Breast epithelium (tissue), 4 donors: ENCODE measurements at regions not wholly inside any gene's neighbourhood (a gene's known extent, or its start where the extent isn't known, plus 50 kb on each side); places are given as distances from the start of the nearest gene placed in this dataset.

Source experiments
- DNase-seq, 2 donors: peaks; one replicate each; pipeline ENCODE4 v3.0.0-alpha.2; 2019; ENCODE audit warnings: low spot score in 2 of 2
- H3K27ac ChIP-seq, 2 donors: fragments of 200-600 bp; sonication (generic) in 1 of 2; one replicate each; pipeline ENCODE4 v1.5.1; 2016 to 2019; ENCODE audit warnings: mild to moderate bottlenecking in 1 of 2
- H3K27me3 ChIP-seq, 2 donors: fragments of 200-600 bp; sonication (generic) in 1 of 2; one replicate each; pipeline versions ENCODE4 v1.5.1 to v1.6.0; 2017 to 2019; ENCODE audit warnings: control low read depth in 1 of 2, mild to moderate bottlenecking in 1 of 2
- H3K36me3 ChIP-seq: fragments of 200-600 bp; one replicate; pipeline ENCODE4 v1.5.1; 2019
- H3K4me1 ChIP-seq, 2 donors: fragments of 200-600 bp; sonication (generic); one replicate each; pipeline ENCODE4 v1.5.1; 2016 to 2019; ENCODE audit warnings: control low read depth in 1 of 2
- H3K4me3 ChIP-seq, 3 donors: fragments of 200-600 bp; sonication (generic); 1 replicate in 2 of 3; 2 replicates in 1 of 3; pipeline ENCODE4 v1.5.1; 2016 to 2019; ENCODE audit warnings: mild to moderate bottlenecking in 3 of 3, moderate library complexity in 2 of 3
- H3K9me3 ChIP-seq, 2 donors: fragments of 200-600 bp; sonication (generic) in 1 of 2; one replicate each; pipeline ENCODE4 v1.5.1; 2016 to 2019; ENCODE audit warnings: control low read depth in 1 of 2
- POLR2A ChIP-seq: fragments of 450-650 bp; IDR thresholded peaks from one replicate; pipeline ENCODE4 v1.6.1; 2016; ENCODE audit warnings: antibody characterized with exemption, mild to moderate bottlenecking, moderate library complexity
- POLR2AphosphoS5 ChIP-seq, 3 donors: sonication (generic); formaldehyde crosslinking; IDR thresholded peaks; one replicate each; pipeline ENCODE4 v1.6.1; 2017; ENCODE audit warnings: antibody characterized with exemption in 3 of 3
- intact Hi-C: fragments of 100-400 bp; cut with DNase I; formaldehyde crosslinking; loops from one replicate; pipeline ENCODE4 v1.15.1; 2023; ENCODE audit warnings: low total_unique reads
- TF ChIP-seq, protein P1 (sequence below), 3 donors: fragments of 450-650 bp; IDR thresholded peaks; one replicate each; pipeline ENCODE4 v1.5.1; 2016 to 2017; ENCODE audit warnings: antibody characterized with exemption in 3 of 3, mild to moderate bottlenecking in 3 of 3, moderate library complexity in 3 of 3

DNA sequence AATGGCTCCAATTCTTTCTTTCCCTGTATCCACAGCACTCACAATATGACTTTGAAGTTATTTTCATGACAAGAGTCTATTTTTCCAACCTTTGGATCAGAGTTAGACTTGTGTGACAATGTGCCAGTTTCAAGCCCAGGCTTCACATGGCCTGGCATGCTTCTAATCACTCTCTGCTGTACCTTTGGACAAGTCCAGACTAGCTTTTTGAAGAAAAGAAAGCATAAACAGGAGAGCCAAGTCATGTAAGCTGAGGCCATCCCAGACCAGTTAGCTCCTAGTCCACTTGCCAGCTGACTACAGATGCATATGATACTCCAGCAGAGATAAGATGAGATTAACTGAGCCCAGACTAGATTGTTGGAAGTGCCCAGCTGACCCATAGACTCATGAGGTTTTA lies 513.6 kb upstream of the C9orf72 start:
- H3K27ac ChIP-seq: no peak overlapping the region
- TF ChIP-seq POLR2A (no peak), POLR2AphosphoS5 (IDR thresholded peaks at IDR 0.05) (no peak)
- TF ChIP-seq, protein P1, sequence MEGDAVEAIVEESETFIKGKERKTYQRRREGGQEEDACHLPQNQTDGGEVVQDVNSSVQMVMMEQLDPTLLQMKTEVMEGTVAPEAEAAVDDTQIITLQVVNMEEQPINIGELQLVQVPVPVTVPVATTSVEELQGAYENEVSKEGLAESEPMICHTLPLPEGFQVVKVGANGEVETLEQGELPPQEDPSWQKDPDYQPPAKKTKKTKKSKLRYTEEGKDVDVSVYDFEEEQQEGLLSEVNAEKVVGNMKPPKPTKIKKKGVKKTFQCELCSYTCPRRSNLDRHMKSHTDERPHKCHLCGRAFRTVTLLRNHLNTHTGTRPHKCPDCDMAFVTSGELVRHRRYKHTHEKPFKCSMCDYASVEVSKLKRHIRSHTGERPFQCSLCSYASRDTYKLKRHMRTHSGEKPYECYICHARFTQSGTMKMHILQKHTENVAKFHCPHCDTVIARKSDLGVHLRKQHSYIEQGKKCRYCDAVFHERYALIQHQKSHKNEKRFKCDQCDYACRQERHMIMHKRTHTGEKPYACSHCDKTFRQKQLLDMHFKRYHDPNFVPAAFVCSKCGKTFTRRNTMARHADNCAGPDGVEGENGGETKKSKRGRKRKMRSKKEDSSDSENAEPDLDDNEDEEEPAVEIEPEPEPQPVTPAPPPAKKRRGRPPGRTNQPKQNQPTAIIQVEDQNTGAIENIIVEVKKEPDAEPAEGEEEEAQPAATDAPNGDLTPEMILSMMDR (IDR thresholded peaks at IDR 0.05): no peak
- no peaks in the 10 kb centered on the region for H3K4me1 ChIP-seq
- H3K4me3 ChIP-seq: no peak overlapping the region
- H3K9me3 ChIP-seq: no peaks in the 10 kb centered on the region
- intact Hi-C loops: no loop called here
- no peak for DNase-seq
- H3K27me3 ChIP-seq: no peaks in the 10 kb centered on the region
- H3K36me3 ChIP-seq: no peaks in the 10 kb centered on the region

DNA sequence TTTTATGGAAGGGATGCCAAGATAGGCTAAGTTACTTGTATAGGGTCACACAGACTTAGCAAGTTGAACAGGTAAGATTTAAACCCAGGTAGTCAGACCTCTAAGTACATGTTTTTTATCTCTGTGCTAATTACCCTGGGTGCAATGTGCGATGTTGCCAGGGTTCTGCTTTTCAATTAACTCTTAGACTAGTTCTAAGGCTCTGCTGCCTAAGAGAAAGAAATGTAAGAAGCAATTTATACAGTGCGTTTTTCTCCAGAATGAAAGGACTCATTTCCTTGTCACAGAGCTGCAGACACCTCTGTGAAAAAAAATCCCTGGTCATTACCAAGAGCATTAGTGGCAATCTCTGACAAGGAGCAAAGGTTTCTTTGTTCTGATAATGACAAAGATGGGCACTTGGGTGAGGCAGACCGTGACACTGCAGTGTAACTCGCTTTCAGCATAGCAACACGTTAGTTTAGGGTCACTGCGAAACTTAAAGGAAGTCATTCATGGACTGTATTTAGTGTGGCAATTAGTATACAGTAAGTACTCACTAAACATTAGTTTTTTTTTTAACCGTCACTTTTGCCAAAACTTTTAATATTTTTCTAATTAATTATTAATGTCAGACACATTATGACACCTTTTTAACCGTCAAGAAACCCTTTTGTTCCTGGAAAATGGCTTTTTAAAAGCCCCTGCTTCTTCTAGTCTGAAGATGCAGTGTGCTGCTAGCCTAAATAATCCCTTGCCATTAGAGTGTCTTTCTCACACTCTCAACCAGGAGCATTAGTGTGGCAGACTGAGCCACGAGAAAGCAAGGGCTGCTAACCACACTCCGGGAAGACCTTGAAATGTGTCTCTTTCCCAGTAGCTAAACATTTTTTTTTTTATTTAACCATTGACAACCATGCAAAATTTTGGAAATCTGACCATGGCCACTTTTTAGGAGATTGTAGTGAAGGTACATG lies 520.0 kb upstream of the C9orf72 start:
- intact Hi-C loops: no loop called here
- Histone ChIP-seq H3K4me1 (no peaks in the 10 kb centered on the region), H3K27ac (no peak overlapping the region), H3K27me3 (no peaks in the 10 kb centered on the region), H3K36me3 (no peaks in the 10 kb centered on the region), H3K4me3 (no peak overlapping the region), H3K9me3 (no peaks in the 10 kb centered on the region)
- DNase-seq: no peak
- TF ChIP-seq POLR2AphosphoS5 (IDR thresholded peaks at IDR 0.05): no peak
- TF ChIP-seq, protein P1 (IDR thresholded peaks at IDR 0.05): no peak
- no peak for TF ChIP-seq POLR2A

DNA sequence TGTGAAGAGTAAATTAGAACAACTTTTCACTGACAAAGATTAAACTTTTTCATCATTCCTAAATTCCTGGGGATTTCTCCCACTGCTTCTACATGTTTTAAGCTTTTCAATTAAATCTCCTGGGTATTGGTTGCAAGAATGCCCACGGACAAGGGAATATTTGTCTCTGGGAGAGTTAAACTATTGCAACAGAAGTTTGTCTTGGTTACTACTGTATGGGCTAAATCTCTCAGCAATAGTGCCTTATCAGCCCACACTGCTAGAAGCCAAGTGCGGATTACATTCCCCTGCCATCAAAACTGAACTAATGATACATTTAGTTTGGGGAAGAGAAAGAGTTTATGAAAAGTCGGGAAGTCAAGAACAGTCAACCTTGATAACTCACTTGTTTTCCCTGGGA lies 528.2 kb upstream of the C9orf72 start:
- intact Hi-C loops: no loop called here
- no peak for DNase-seq
- Histone ChIP-seq H3K36me3 (no peaks in the 10 kb centered on the region), H3K27me3 (no peaks in the 10 kb centered on the region), H3K4me3 (no peak overlapping the region), H3K4me1 (no peaks in the 10 kb centered on the region), H3K9me3 (no peaks in the 10 kb centered on the region), H3K27ac (no peak overlapping the region)
- TF ChIP-seq POLR2A (no peak), POLR2AphosphoS5 (IDR thresholded peaks at IDR 0.05) (no peak)
- TF ChIP-seq, protein P1 (IDR thresholded peaks at IDR 0.05): no peak

DNA sequence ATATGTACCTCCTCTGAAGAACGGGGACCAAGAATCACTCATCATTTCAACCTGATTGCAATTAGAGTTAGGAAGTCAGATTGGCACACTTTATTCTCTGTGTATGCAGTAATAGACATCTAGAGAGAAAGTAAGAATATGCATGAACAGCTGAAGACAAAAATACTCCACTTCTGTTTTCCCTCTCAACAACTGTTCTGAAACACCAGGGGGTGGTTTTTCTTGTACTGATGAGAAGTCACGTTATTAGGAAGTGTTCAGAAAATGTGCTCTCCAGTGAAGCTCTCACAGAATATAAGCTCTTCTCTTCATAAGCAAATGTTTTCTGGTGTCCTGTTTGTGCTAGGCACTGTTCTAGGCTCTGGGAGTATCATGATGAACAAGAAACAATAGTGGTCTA lies 531.7 kb upstream of the C9orf72 start:
- no peak overlapping the region for H3K27ac ChIP-seq
- TF ChIP-seq POLR2AphosphoS5 (IDR thresholded peaks at IDR 0.05): no peak
- TF ChIP-seq, protein P1 (IDR thresholded peaks at IDR 0.05): no peak
- no peak for TF ChIP-seq POLR2A

DNA sequence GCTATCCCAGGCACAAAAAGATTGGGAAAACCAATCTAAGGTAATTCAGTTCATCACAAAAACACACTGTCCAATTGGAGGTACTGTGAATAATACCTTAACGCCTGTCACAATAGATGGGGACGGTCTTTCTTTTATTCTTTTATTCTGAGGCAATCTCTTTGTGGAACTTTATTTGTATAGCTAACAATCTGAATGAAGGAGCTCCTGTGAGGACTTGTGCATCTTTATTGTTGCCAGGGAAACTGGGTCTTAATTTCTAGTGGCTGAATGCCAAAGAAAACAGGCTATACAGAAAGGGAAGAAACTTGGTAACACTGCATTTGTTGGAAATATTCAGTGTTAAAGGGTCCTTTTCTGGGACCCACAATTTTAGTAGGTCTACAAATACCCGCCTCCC lies 546.9 kb upstream of the C9orf72 start:
- DNase-seq: no peak
- H3K36me3 ChIP-seq: no peaks in the 10 kb centered on the region
- no peak overlapping the region for H3K4me3 ChIP-seq
- no peaks in the 10 kb centered on the region for H3K27me3 ChIP-seq
- TF ChIP-seq POLR2A (no peak), POLR2AphosphoS5 (IDR thresholded peaks at IDR 0.05) (no peak)
- TF ChIP-seq, protein P1 (IDR thresholded peaks at IDR 0.05): no peak
- intact Hi-C loops: no loop called here
- no peaks in the 10 kb centered on the region for H3K4me1 ChIP-seq
- no peak overlapping the region for H3K27ac ChIP-seq
- no peaks in the 10 kb centered on the region for H3K9me3 ChIP-seq

More for the DNA sequence above, 531.7 kb upstream of the C9orf72 start:
- no peak overlapping the region for H3K4me3 ChIP-seq
- no peaks in the 10 kb centered on the region for H3K36me3 ChIP-seq
- DNase-seq: no peak
- H3K4me1 ChIP-seq: no peaks in the 10 kb centered on the region
- intact Hi-C loops: no loop called here
- no peaks in the 10 kb centered on the region for H3K27me3 ChIP-seq
- no peaks in the 10 kb centered on the region for H3K9me3 ChIP-seq
